ENCODE measurements at regions not wholly inside any gene's neighbourhood (a gene's known extent, or its start where the extent isn't known, plus 50 kb on each side); places are given as distances from the start of the nearest gene placed in this dataset.
"Not testable (repeated sequence)": the region's sequence is repeated elsewhere in the genome, so short reads cannot be mapped to it uniquely, and the experiment has no call there.

DNA sequence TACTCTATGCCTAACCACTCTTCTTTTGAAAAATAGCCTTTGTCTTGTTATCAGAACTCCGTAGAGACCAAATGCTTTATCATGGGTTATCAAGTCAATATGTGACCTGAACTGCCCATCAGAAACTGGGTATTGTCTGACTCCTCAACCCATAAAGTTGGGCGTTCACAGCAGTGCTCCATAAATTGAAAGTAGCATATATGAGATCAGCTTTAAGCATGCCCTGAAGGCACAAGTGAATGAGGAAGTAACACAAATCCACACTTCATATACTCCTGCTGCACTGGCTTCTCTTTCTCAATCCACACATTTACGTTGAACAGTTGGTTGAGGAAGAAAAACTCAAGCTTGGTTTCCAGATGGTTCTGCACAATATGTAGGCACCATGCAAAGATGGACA, 1106.0 kb downstream of the STIM2 start:
- intact Hi-C loops (cut with DNase I) = no loop called here
- WGBS, 2 donors = 60 to 82% methylated on average over 3 of the region's 3 CpGs

DNA sequence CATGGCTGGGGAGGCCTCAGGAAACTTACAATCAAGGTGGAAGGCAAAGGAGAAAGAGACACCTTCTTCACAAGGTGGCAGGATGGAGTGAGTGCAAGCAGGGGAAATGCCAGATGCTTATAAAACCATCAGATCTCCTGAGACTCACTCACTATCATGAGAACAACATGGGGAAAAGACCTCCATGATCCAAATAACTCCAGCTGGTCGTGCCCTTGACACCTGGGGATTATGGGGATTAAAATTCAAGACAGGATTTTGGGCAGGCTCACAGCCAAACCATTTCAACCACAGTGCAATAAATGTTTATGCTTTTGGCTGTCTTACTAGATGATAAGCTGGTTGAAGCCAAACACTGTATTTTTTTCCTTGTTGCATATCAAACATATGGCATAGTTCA, 1112.4 kb downstream of the STIM2 start:
- H3K27me3 ChIP-seq = no peaks in the 10 kb centered on the region
- DNase-seq = no peak
- 7 to 22% methylated on average over 1 of the region's 1 CpG for WGBS, 2 donors
- TF ChIP-seq POLR2A (IDR thresholded peaks at IDR 0.05) = no peak
- TF ChIP-seq, protein P1, sequence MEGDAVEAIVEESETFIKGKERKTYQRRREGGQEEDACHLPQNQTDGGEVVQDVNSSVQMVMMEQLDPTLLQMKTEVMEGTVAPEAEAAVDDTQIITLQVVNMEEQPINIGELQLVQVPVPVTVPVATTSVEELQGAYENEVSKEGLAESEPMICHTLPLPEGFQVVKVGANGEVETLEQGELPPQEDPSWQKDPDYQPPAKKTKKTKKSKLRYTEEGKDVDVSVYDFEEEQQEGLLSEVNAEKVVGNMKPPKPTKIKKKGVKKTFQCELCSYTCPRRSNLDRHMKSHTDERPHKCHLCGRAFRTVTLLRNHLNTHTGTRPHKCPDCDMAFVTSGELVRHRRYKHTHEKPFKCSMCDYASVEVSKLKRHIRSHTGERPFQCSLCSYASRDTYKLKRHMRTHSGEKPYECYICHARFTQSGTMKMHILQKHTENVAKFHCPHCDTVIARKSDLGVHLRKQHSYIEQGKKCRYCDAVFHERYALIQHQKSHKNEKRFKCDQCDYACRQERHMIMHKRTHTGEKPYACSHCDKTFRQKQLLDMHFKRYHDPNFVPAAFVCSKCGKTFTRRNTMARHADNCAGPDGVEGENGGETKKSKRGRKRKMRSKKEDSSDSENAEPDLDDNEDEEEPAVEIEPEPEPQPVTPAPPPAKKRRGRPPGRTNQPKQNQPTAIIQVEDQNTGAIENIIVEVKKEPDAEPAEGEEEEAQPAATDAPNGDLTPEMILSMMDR (IDR thresholded peaks at IDR 0.05) = no peak
- no peak overlapping the region for H3K4me3 ChIP-seq
- H3K27ac ChIP-seq = no peak overlapping the region
- intact Hi-C loops (cut with DNase I) = no loop called here
- no peaks in the 10 kb centered on the region for H3K36me3 ChIP-seq
- H3K9me3 ChIP-seq = peaks cover 0 to 7% (median 0%) of the 10 kb centered on the region in 3 donors
- no peaks in the 10 kb centered on the region for H3K4me1 ChIP-seq

More for the DNA sequence above, 1106.0 kb downstream of the STIM2 start:
- DNase-seq = no peak
- no peak overlapping the region for H3K27ac ChIP-seq
- H3K4me1 ChIP-seq = no peaks in the 10 kb centered on the region
- H3K36me3 ChIP-seq = no peaks in the 10 kb centered on the region
- TF ChIP-seq, protein P1 (IDR thresholded peaks at IDR 0.05) = no peak
- no peak for TF ChIP-seq POLR2A (IDR thresholded peaks at IDR 0.05)
- H3K9me3 ChIP-seq = no peaks in the 10 kb centered on the region
- no peak overlapping the region for H3K4me3 ChIP-seq
- H3K27me3 ChIP-seq = no peaks in the 10 kb centered on the region

DNA sequence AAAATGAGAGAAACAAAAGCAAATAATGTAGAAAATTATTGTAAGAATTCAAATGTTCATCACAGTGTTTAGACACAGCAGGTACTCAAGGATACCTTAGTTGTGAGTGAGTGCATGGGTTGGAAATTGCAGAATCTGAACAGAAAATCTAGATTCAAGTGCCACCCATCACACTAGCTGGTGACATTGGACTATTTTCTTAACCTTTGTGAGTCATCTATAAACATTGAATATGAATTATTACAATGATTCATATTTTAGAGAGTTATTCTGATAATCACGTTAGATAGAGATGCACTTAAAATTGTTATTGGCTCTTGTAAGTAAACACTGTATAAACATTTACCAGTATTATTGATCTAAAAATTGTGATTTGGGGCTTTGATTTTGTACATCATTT, 1113.1 kb downstream of the STIM2 start:
- 50 to 71% methylated on average over 1 of the region's 1 CpG for WGBS, 2 donors
- H3K36me3 ChIP-seq = no peaks in the 10 kb centered on the region
- peaks cover 0 to 7% (median 0%) of the 10 kb centered on the region in 3 donors for H3K9me3 ChIP-seq
- no peak for TF ChIP-seq POLR2A (IDR thresholded peaks at IDR 0.05)
- TF ChIP-seq, protein P1 (IDR thresholded peaks at IDR 0.05) = no peak
- H3K4me1 ChIP-seq = no peaks in the 10 kb centered on the region
- no peak for DNase-seq
- no peak overlapping the region for H3K27ac ChIP-seq
- H3K27me3 ChIP-seq = no peaks in the 10 kb centered on the region
- no peak overlapping the region for H3K4me3 ChIP-seq
- intact Hi-C loops (cut with DNase I) = no loop called here

DNA sequence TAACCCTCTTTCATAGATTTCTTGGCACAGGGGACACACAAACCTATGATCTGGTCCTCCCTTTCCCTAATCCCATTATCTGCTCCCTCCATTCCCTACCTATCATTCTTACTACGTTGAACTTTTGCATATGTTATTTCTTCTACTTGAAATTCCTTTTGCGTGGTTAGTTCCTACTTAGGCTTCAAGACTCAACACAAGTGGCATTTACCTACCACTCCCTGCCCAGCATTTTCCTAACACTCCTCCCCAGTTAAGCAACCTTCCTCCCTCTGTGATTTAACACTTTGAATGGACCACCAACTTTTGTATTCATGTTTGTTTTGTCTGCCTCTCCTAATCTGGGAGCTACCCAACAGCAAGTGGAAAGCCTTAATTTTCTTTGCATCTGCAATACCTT, 1113.7 kb downstream of the STIM2 start:
- no peaks in the 10 kb centered on the region for H3K27me3 ChIP-seq
- no peak for DNase-seq
- no peak overlapping the region for H3K27ac ChIP-seq
- H3K36me3 ChIP-seq = no peaks in the 10 kb centered on the region
- intact Hi-C loops (cut with DNase I) = no loop called here
- TF ChIP-seq, protein P1 (IDR thresholded peaks at IDR 0.05) = no peak
- TF ChIP-seq POLR2A (IDR thresholded peaks at IDR 0.05) = no peak
- H3K9me3 ChIP-seq = peaks cover 0 to 7% (median 0%) of the 10 kb centered on the region in 3 donors
- H3K4me3 ChIP-seq = no peak overlapping the region
- 47 to 67% methylated on average over 2 of the region's 2 CpGs for WGBS, 2 donors
- no peaks in the 10 kb centered on the region for H3K4me1 ChIP-seq

DNA sequence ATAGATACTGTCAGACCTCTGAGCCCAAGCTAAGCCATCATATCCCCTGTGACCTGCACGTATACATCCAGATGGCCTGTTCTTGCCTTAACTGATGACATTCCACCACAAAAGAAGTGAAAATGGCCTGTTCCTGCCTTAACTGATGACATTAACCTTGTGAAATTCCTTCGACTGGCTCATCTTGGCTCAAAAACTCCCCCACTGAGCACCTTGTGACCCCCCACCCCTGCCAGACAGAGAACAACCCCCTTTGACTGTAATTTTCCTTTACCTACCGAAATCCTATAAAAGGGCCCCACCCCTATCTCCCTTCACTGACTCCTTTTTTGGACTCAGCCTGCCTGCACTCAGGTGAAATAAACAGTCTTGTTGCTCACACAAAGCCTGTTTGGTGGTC, 1114.2 kb downstream of the STIM2 start:
- intact Hi-C loops (cut with DNase I); H3K36me3 ChIP-seq; H3K4me1 ChIP-seq; H3K27ac ChIP-seq; DNase-seq; H3K9me3 ChIP-seq; H3K27me3 ChIP-seq; H3K4me3 ChIP-seq: not testable (repeated sequence)
- 44 to 69% methylated on average over 2 to 3 of the region's 3 CpGs for WGBS, 2 donors

DNA sequence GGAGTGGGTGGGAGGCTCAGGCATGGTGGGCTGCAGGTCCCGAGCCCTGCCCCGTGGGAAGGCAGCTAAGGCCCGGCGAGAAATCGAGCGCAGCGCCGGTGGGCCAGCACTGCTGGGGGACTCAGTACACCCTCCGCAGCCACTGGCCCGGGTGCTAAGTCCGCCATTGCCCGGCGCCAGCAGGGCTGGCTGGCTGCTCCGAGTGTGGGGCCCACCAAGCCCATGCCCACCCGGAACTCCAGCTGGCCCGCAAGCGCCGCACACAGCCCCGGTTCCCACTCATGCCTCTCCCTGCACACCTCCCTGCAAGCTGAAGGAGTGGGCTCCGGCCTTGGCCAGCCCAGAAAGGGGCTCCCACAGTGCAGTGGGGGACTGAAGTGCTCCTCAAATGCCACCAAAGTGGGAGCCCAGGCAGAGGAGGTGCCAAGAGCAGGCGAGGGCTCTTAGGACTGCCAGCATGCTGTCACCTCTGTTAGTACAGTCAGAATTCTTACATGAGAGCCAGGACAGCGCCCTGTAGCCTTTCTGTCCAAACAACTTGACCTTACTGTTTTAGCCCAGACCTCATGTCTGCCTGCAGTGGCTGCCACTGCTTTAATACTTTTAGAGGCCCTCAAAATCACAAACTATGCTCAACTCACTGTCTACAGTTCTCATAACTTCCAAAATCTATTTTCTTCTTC, 1117.9 kb downstream of the STIM2 start:
- intact Hi-C loops (cut with DNase I); H3K4me1 ChIP-seq; H3K27ac ChIP-seq; H3K9me3 ChIP-seq; H3K4me3 ChIP-seq; DNase-seq; H3K27me3 ChIP-seq; H3K36me3 ChIP-seq: not testable (repeated sequence)
- 62 to 81% methylated on average over 1 to 2 of the region's 22 CpGs for WGBS, 2 donors
